LNCAP (cell line): ENCODE measurements at regions not wholly inside any gene's neighbourhood (a gene's known extent, or its start where the extent isn't known, plus 50 kb on each side); places are given as distances from the start of the nearest gene placed in this dataset.

ENCODE experiments used
- CTCF ChIP-seq: fragments of 450-650 bp; IDR thresholded peaks from 2 replicates; pipeline ENCODE4 v1.5.1; 2017; ENCODE audit warnings: mild to moderate bottlenecking

- TF ChIP-seq CTCF = no peak
Observed at GRCh38 chr4:184932343-184932742, 85.9 kb upstream of the HELT start.

- TF ChIP-seq CTCF = no peak
Observed at GRCh38 chr4:184933311-184933710, 85.0 kb upstream of the HELT start.

- no peak for TF ChIP-seq CTCF
Observed at GRCh38 chr4:184934184-184934583, 84.1 kb upstream of the HELT start.

- no peak for TF ChIP-seq CTCF
Observed at GRCh38 chr4:184934961-184935360, 83.3 kb upstream of the HELT start.

- no peak for TF ChIP-seq CTCF
Observed at GRCh38 chr4:184936071-184936470, 82.2 kb upstream of the HELT start.

- no peak for TF ChIP-seq CTCF
Observed at GRCh38 chr4:184937030-184937710, 81.1 kb upstream of the HELT start.

- TF ChIP-seq CTCF = no peak
Observed at GRCh38 chr4:184937745-184938144, 80.5 kb upstream of the HELT start.

GRCh38 chr4:184938871-184939270, 79.4 kb upstream of the HELT start:
- TF ChIP-seq CTCF = no peak
